NCI-H187 (cell line): ENCODE measurements at regions not wholly inside any gene's neighbourhood (a gene's known extent, or its start where the extent isn't known, plus 50 kb on each side); places are given as distances from the start of the nearest gene placed in this dataset.
"Not testable (repeated sequence)": the region's sequence is repeated elsewhere in the genome, so short reads cannot be mapped to it uniquely, and the experiment has no call there.

Experiments
- DNase-seq, 2 experiments: peaks; one replicate each; lab custom pipeline; 2025; lab: John Stamatoyannopoulos, UW

- no peak for DNase-seq
These were observed 124.4 kb upstream of the VPREB1 start for GRCh38 chr22:22120160-22120559.

GRCh38 chr22:22118987-22119386 is 125.6 kb upstream of the VPREB1 start:
- DNase-seq: no peak

GRCh38 chr22:22117864-22118544 is 126.6 kb upstream of the VPREB1 start:
- DNase-seq: not testable (repeated sequence)

GRCh38 chr22:22116997-22117770 is 127.4 kb upstream of the VPREB1 start:
- DNase-seq: not testable (repeated sequence)

GRCh38 chr22:22113701-22114100 is 130.9 kb upstream of the VPREB1 start:
- no peak for DNase-seq

- DNase-seq: no peak
These were observed 130.1 kb upstream of the TOP3B start for GRCh38 chr22:22112533-22113294.

- DNase-seq: no peak
These were observed 129.4 kb upstream of the TOP3B start for GRCh38 chr22:22111983-22112382.

- no peak for DNase-seq
These were observed 128.7 kb upstream of the TOP3B start for GRCh38 chr22:22111267-22111751.

GRCh38 chr22:22110548-22111266 is 128.1 kb upstream of the TOP3B start:
- no peak for DNase-seq

- no peak for DNase-seq
These were observed 127.3 kb upstream of the TOP3B start for GRCh38 chr22:22109693-22110466.

- DNase-seq: no peak
These were observed 124.3 kb upstream of the TOP3B start for GRCh38 chr22:22106855-22107254.

- no peak for DNase-seq
These were observed 122.8 kb upstream of the TOP3B start for GRCh38 chr22:22105364-22105763.

- no peak for DNase-seq
These were observed 120.7 kb upstream of the TOP3B start for GRCh38 chr22:22103078-22103875.

- DNase-seq: no peak
These were observed 117.5 kb upstream of the TOP3B start for GRCh38 chr22:22099833-22100812.

GRCh38 chr22:22099194-22099486 is 116.6 kb upstream of the TOP3B start:
- DNase-seq: no peak

- DNase-seq: no peak
These were observed 116.0 kb upstream of the TOP3B start for GRCh38 chr22:22098457-22099193.

- no peak for DNase-seq
These were observed 115.2 kb upstream of the TOP3B start for GRCh38 chr22:22097727-22098228.

- DNase-seq: no peak
These were observed 112.3 kb upstream of the TOP3B start for GRCh38 chr22:22094921-22095320.
